HEK293T (cell line): ENCODE measurements at regions not wholly inside any gene's neighbourhood (a gene's known extent, or its start where the extent isn't known, plus 50 kb on each side); places are given as distances from the start of the nearest gene placed in this dataset.
"Not testable (repeated sequence)": the region's sequence is repeated elsewhere in the genome, so short reads cannot be mapped to it uniquely, and the experiment has no call there.

Experiments used
- CTCF ChIA-PET: fragments of 350-600 bp; formaldehyde crosslinking; extraction: SDS; loops from one replicate; lab custom pipeline; 2021; ENCODE audit warnings: antibody characterized with exemption, inconsistent platforms; lab: Yijun Ruan, JAX
- POLR2A ChIA-PET: fragments of 350-600 bp; formaldehyde crosslinking; extraction: SDS; loops from one replicate; lab custom pipeline; 2020; ENCODE audit warnings: antibody characterized with exemption, inconsistent platforms; lab: Yijun Ruan, JAX
- DNase-seq: peaks from one replicate; pipeline ENCODE4 v3.0.0; 2012; ENCODE audit warnings: mixed read lengths; ENCODE audit errors: extremely low spot score
- ARNT ChIP-seq: fragments of 450-650 bp; IDR thresholded peaks from 2 replicates; pipeline ENCODE4 v1.6.1; 2017; ENCODE audit warnings: mild to moderate bottlenecking
- BHLHE40 ChIP-seq: fragments of 450-650 bp; IDR thresholded peaks from 2 replicates; pipeline ENCODE4 v1.6.1; 2016; ENCODE audit warnings: mild to moderate bottlenecking, moderate library complexity, borderline replicate concordance
- CTBP1 ChIP-seq: fragments of 450-650 bp; IDR thresholded peaks from 2 replicates; pipeline ENCODE4 v1.6.1; 2016; ENCODE audit warnings: borderline replicate concordance
- ELF4 ChIP-seq: fragments of 450-650 bp; IDR thresholded peaks from 2 replicates; pipeline ENCODE4 v1.6.1; 2017; ENCODE audit warnings: antibody characterized with exemption
- FOXA1 ChIP-seq: fragments of 450-650 bp; IDR thresholded peaks from 2 replicates; pipeline ENCODE4 v1.6.1; 2016; ENCODE audit warnings: mild to moderate bottlenecking
- FOXK2 ChIP-seq: fragments of 450-650 bp; IDR thresholded peaks from 2 replicates; pipeline ENCODE4 v1.6.1; 2016; ENCODE audit warnings: mild to moderate bottlenecking
- FOXM1 ChIP-seq: fragments of 450-650 bp; IDR thresholded peaks from 2 replicates; pipeline ENCODE4 v1.6.1; 2017; ENCODE audit warnings: mild to moderate bottlenecking, borderline replicate concordance
- HDGF ChIP-seq: fragments of 450-650 bp; IDR thresholded peaks from 2 replicates; pipeline ENCODE4 v1.6.1; 2017; ENCODE audit warnings: antibody characterized with exemption, borderline replicate concordance
- L3MBTL2 ChIP-seq: fragments of 450-650 bp; conservative IDR thresholded peaks from 2 replicates; pipeline ENCODE4 v1.6.1; 2016; ENCODE audit warnings: mild to moderate bottlenecking
- LEF1 ChIP-seq: fragments of 450-650 bp; IDR thresholded peaks from 2 replicates; pipeline ENCODE4 v1.6.1; 2017; ENCODE audit warnings: mild to moderate bottlenecking, borderline replicate concordance
- NFRKB ChIP-seq: fragments of 450-650 bp; IDR thresholded peaks from 2 replicates; pipeline ENCODE4 v1.6.1; 2016; ENCODE audit warnings: mild to moderate bottlenecking, moderate library complexity
- SP1 ChIP-seq: fragments of 450-650 bp; IDR thresholded peaks from 2 replicates; pipeline ENCODE4 v1.6.1; 2017
- SUZ12 ChIP-seq: fragments of 450-650 bp; IDR thresholded peaks from 2 replicates; pipeline ENCODE4 v1.6.1; 2016; ENCODE audit warnings: mild to moderate bottlenecking
- TARDBP ChIP-seq: fragments of 450-650 bp; IDR thresholded peaks from 2 replicates; pipeline ENCODE4 v1.6.1; 2016
- ZNF384 ChIP-seq: fragments of 450-650 bp; IDR thresholded peaks from 2 replicates; pipeline ENCODE4 v1.6.1; 2016
- TF ChIP-seq, protein P1 (sequence below): fragments of 450-650 bp; IDR thresholded peaks from 2 replicates; pipeline ENCODE4 v1.6.1; 2016

DNA sequence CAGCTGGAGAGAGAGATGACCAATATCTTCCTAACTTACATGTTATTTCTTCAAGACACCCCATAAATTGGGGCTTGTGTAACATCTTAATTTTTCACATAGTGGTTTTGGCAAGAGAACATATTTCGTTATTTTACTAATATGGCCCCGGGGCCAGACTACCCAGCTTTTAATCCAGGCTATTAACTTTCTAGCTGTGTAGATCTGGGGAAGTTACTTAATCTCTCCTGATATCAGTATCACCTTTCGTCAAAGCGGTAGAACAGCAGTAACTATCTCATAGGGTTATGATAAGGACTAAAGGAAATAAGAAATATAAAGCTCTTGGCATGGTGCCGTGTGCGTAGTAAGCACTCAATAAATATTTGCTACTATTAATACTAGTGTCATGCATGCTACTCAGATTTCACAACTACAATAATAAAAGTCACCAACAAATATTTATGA is 71.6 kb upstream of the LYZL1 start:
- no peak for DNase-seq
- CTCF ChIA-PET, result interaction anchor here (1.0 kb wide), 1 partner anchor 553 kb away, joined by 4 read pairs; no protein-coding TSS in a partner anchor
- POLR2A ChIA-PET, result no interaction called here
- TF ChIP-seq L3MBTL2 (no peak), FOXA1 (no peak), ZNF384 (no peak), BHLHE40 (no peak), CTBP1 (no peak), HDGF (no peak), NFRKB (no peak), FOXM1 (no peak), TARDBP (no peak)
- TF ChIP-seq, protein P1, sequence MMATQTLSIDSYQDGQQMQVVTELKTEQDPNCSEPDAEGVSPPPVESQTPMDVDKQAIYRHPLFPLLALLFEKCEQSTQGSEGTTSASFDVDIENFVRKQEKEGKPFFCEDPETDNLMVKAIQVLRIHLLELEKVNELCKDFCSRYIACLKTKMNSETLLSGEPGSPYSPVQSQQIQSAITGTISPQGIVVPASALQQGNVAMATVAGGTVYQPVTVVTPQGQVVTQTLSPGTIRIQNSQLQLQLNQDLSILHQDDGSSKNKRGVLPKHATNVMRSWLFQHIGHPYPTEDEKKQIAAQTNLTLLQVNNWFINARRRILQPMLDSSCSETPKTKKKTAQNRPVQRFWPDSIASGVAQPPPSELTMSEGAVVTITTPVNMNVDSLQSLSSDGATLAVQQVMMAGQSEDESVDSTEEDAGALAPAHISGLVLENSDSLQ, result no peak

DNA sequence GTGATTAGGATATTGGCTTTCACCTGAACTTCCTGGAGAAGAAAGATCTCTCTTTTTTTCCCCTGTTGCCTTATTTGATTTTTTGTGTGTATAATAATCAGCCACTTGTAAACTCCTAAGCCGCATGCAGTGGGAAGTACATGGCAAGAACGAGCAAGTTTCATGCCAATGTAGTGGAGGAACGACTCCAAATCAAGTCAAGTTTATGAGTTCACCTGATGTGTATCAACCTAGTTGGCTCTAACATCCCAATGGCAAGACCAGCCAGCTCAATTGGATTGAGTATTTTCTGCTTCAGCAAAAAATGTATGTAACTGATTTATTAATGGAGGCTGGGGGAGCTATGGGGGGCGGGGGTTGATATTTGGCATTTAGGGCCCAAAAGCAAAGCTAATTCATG is 65.5 kb upstream of the LYZL1 start:
- DNase-seq, result no peak
- TF ChIP-seq FOXM1, result no peak
- TF ChIP-seq BHLHE40, result no peak
- no peak for TF ChIP-seq SP1
- no peak for TF ChIP-seq SUZ12
- no peak for TF ChIP-seq HDGF
- TF ChIP-seq L3MBTL2, result no peak
- no peak for TF ChIP-seq TARDBP
- TF ChIP-seq, protein P1, result no peak
- no peak for TF ChIP-seq LEF1
- no peak for TF ChIP-seq NFRKB
- no peak for TF ChIP-seq ARNT
- TF ChIP-seq FOXK2, result no peak
- no peak for TF ChIP-seq FOXA1
- TF ChIP-seq CTBP1, result no peak
- TF ChIP-seq ELF4, result no peak
- TF ChIP-seq ZNF384, result no peak
- ChIA-PET POLR2A (no interaction called here), CTCF (no interaction called here)

DNA sequence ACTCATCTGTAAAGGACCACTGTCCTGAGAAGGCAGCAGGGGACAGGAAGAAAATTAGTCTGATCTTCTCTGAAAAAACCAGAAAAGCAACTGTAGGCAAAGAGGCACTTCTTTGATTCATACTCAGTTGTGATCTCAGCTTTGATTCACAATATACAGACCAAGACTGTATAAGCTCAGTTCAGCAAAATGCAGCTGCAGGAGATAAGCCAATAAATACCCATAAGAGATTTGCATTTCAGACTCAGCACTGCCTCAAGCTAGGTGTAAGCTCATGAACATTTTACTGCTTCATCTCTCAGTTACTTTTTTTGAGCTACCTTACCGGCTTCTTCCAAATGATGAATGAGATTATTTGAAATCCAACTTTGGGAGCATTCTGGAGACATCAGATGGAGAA is 64.2 kb upstream of the LYZL1 start:
- CTCF ChIA-PET, result interaction anchor here (1.3 to 1.7 kb wide), 2 partner anchors 19 to 20 kb away, joined by 3 to 8 read pairs; no protein-coding TSS in a partner anchor
- TF ChIP-seq HDGF (no peak), ARNT (no peak), FOXA1 (no peak), TARDBP (no peak), BHLHE40 (no peak), NFRKB (no peak), LEF1 (no peak)
- POLR2A ChIA-PET, result no interaction called here
- DNase-seq, result no peak

DNA sequence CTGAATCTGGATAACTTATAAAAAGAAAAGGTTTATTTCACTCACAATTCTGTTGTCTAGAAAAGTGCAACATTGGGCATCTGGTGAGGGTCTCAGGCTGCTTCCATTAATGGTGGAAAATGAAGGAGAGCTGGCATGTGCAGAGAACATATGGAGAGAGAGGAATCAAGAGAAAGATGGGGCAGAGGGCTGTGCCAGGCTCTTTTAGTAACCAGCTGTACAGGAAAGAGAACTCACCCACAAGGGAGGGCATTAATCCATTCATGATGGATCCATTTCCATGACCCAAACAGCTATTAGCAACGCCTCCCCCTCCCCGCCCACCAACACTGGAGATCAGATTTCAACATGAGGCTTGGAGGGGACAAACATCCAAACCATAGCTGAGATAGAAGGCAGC is 61.7 kb upstream of the LYZL1 start:
- POLR2A ChIA-PET, result no interaction called here
- CTCF ChIA-PET, result interaction anchor here (0.6 to 1.6 kb wide), 2 partner anchors 160 to 563 kb away, joined by 4 to 6 read pairs; no protein-coding TSS in a partner anchor
- no peak for TF ChIP-seq ZNF384
- no peak for TF ChIP-seq SUZ12
- no peak for TF ChIP-seq FOXM1
- TF ChIP-seq NFRKB, result no peak
- DNase-seq, result no peak

DNA sequence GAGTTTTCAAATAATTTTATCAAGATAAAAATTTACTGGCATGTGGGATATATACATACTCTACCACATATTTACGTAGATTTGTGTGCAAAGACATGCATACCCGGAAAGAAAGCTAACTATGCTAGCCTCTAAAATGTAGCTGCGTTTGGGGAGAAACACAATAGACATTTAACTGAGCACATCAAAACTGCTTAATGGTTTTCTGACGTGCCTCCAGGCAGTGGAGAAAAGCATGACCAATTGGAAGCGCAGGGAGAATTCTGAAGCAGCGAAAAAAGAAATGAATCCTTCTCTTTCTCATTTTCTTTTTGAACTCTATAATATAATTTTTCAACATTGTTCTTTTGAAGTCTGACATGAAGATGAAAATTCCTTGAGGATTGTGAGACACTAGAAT is 60.3 kb upstream of the LYZL1 start:
- CTCF ChIA-PET, result interaction anchor here (0.6 kb wide), 1 partner anchor 85 kb away, joined by 3 read pairs; no protein-coding TSS in a partner anchor
- POLR2A ChIA-PET, result no interaction called here
- TF ChIP-seq ELF4, result no peak
- TF ChIP-seq LEF1, result no peak
- no peak for TF ChIP-seq L3MBTL2
- TF ChIP-seq HDGF, result no peak
- TF ChIP-seq BHLHE40, result no peak
- TF ChIP-seq NFRKB, result no peak
- TF ChIP-seq, protein P1, result no peak
- no peak for DNase-seq

DNA sequence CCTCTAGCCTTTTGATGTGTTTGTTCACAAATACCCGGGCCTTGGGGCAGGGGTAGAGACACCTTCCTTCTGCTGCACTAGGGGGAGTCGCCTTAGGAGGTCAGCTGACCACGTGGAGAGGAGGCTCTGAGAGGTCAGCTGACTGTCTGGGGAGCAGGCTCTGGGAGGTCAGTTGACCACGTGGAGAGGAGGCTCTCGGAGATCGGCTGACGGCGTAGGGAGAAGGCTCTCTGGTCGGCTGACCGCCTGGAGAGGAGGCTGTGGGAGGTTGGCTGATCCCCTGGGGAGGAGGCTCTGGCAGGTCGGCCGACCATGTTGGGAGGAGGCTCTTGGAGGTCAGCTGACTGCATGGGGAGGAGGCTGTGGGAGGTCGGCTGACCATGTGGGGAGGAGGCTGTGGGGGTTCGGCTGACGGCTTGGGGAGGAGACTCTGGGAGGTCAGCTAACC is 59.6 kb upstream of the LYZL1 start:
- TF ChIP-seq ARNT, result no peak
- no peak for TF ChIP-seq ELF4
- no peak for TF ChIP-seq FOXK2
- no peak for TF ChIP-seq SP1
- POLR2A ChIA-PET, result no interaction called here
- CTCF ChIA-PET, result no interaction called here
- DNase-seq, result no peak

DNA sequence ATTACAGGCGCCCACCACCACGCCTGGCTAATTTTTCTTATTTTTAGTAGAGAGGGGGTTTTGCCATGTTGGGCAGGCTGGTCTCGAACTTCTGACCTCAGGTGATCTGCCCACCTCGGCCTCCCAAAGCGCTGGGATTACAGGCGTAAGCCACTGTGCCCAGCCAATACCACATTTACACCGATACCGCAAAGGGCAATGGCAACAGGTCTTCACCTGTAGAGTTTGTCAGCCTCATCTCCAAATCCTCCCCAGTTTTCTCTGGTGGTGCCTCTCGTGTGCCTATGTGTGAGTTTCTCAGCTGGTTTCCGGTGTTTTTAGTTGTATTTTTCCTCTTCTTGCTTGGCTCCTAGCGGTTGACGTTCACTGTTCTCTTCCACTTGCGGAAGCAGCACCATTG is 52.0 kb upstream of the LYZL1 start:
- CTCF ChIA-PET, DNase-seq, POLR2A ChIA-PET: not testable (repeated sequence)
